ENCODE measurements at regions not wholly inside any gene's neighbourhood (a gene's known extent, or its start where the extent isn't known, plus 50 kb on each side); places are given as distances from the start of the nearest gene placed in this dataset.

GRCh38 chr4:11565213-11565612 lies 136.5 kb upstream of the HS3ST1 start:
- Histone ChIP-seq H3K4me1 (ENCODE audit: insufficient read depth, low read length) (no peaks in the 10 kb centered on the region), H3K9ac (ENCODE audit: low read depth, low read length) (no peak overlapping the region), H3K4me3 (ENCODE audit: low read length) (no peak overlapping the region), H3K27ac (ENCODE audit: low read depth, low read length) (no peak overlapping the region), H3K9me3 (ENCODE audit: insufficient read depth, low read depth, low read length) (no peaks in the 10 kb centered on the region), H3K27me3 (ENCODE audit: insufficient read depth, low read length) (no peaks in the 10 kb centered on the region), H3K36me3 (ENCODE audit: insufficient read depth, low read length) (no peaks in the 10 kb centered on the region)
- WGBS: 100% methylated on average over 1 of the region's 1 CpG

DNA sequence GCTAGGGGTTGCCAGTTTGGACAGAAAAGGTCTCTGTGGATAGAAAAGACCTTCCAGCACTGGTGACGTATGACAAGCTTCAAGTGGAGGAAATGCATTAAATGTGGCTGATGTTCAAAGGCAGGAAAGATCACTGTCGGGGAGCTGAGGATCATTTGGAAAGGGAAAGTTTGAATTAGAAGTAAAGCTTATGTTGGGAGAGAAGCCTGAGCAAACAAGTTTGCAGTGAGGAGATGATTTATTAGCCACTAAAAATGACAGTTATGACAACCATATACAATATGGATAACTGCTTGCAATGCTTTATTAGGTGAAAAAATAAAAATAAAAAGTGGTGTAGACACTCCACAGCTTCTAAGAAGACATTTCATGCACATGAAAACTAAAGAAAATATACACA lies 135.3 kb upstream of the HS3ST1 start:
- Histone ChIP-seq H3K9ac (ENCODE audit: low read depth, low read length) (no peak overlapping the region), H3K27me3 (ENCODE audit: insufficient read depth, low read length) (no peaks in the 10 kb centered on the region), H3K36me3 (ENCODE audit: insufficient read depth, low read length) (no peaks in the 10 kb centered on the region), H3K4me3 (ENCODE audit: low read length) (no peak overlapping the region), H3K27ac (ENCODE audit: low read depth, low read length) (no peak overlapping the region), H3K9me3 (ENCODE audit: insufficient read depth, low read depth, low read length) (no peaks in the 10 kb centered on the region), H3K4me1 (ENCODE audit: insufficient read depth, low read length) (no peaks in the 10 kb centered on the region)
- 90% methylated on average over 2 of the region's 2 CpGs for WGBS

DNA sequence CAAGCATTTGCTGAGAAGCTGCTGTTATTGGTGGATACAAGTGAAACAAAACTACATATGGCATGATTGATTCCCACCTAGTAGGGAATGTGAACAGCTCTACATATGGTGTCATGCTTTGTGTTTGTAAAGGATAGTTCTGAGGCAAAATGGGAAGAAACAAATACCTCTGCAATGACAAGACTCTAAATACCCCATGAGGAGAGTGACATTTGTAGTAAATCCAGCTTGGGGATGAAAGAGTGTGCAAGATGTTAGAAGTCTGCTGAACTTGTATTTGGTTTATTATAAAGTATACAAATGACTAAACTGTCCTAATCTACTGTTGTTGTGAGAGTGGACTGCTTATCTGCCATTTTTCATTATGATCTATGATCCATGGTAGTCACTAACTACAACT lies 120.8 kb upstream of the HS3ST1 start:
- Histone ChIP-seq H3K9me3 (ENCODE audit: insufficient read depth, low read depth, low read length) (no peaks in the 10 kb centered on the region), H3K9ac (ENCODE audit: low read depth, low read length) (no peak overlapping the region), H3K27me3 (ENCODE audit: insufficient read depth, low read length) (no peaks in the 10 kb centered on the region), H3K4me1 (ENCODE audit: insufficient read depth, low read length) (no peaks in the 10 kb centered on the region), H3K27ac (ENCODE audit: low read depth, low read length) (no peak overlapping the region), H3K4me3 (ENCODE audit: low read length) (no peak overlapping the region), H3K36me3 (ENCODE audit: insufficient read depth, low read length) (no peaks in the 10 kb centered on the region)

DNA sequence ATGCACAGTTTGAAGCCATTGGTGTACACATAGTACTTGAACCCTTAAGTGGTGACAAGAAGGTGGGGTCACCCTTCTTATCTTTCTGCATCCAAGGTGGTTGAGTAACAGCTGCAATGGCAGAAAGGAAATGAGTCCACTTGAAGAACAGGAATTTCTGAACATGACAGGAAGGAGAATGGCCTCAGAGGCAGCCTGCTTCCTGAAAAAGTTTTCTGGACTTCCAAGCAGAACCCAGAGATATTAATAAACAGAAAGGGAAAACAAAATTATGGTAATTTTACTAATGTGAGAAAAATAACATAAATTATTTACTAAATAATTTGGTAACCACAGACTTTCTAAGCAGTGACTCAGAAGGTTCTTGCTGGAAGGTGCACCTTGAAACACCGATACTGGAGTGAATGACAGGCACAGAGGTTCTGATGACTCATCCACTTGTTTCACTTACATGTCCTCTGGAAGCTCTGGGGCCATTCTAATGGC lies 119.9 kb upstream of the HS3ST1 start:
- no peak overlapping the region for H3K4me3 ChIP-seq (ENCODE audit: low read length)
- H3K36me3 ChIP-seq (ENCODE audit: insufficient read depth, low read length): no peaks in the 10 kb centered on the region
- 89% methylated on average over 1 of the region's 1 CpG for WGBS
- no peak overlapping the region for H3K27ac ChIP-seq (ENCODE audit: low read depth, low read length)
- H3K9ac ChIP-seq (ENCODE audit: low read depth, low read length): no peak overlapping the region
- no peaks in the 10 kb centered on the region for H3K27me3 ChIP-seq (ENCODE audit: insufficient read depth, low read length)
- H3K4me1 ChIP-seq (ENCODE audit: insufficient read depth, low read length): no peaks in the 10 kb centered on the region
- H3K9me3 ChIP-seq (ENCODE audit: insufficient read depth, low read depth, low read length): no peaks in the 10 kb centered on the region

GRCh38 chr4:11546391-11547175 lies 117.9 kb upstream of the HS3ST1 start:
- H3K4me1 ChIP-seq (ENCODE audit: insufficient read depth, low read length): no peaks in the 10 kb centered on the region
- no peaks in the 10 kb centered on the region for H3K36me3 ChIP-seq (ENCODE audit: insufficient read depth, low read length)
- H3K9me3 ChIP-seq (ENCODE audit: insufficient read depth, low read depth, low read length): no peaks in the 10 kb centered on the region
- no peaks in the 10 kb centered on the region for H3K27me3 ChIP-seq (ENCODE audit: insufficient read depth, low read length)
- WGBS: 100% methylated on average over 1 of the region's 1 CpG
- H3K4me3 ChIP-seq (ENCODE audit: low read length): no peak overlapping the region
- no peak overlapping the region for H3K9ac ChIP-seq (ENCODE audit: low read depth, low read length)
- no peak overlapping the region for H3K27ac ChIP-seq (ENCODE audit: low read depth, low read length)

DNA sequence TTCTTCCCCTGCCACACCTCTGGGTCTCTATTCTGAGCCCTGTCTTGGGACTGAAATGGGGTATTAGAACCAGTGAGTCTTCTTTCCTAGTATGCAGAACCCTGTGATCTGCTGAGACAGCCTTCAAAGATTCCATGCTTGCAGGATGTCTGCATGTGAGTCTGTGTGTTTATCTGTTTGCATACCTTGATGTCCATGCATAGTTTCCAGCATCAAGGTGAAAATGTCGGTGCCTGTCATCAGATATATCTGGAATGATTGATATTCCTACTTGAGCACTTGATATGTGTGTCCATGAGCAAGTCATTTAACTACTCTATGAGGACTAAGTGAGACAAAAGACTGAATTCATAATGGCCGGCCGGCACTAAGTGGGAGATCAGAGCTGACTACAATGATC lies 117.0 kb upstream of the HS3ST1 start:
- Histone ChIP-seq H3K27ac (ENCODE audit: low read depth, low read length) (no peak overlapping the region), H3K9me3 (ENCODE audit: insufficient read depth, low read depth, low read length) (no peaks in the 10 kb centered on the region), H3K4me3 (ENCODE audit: low read length) (no peak overlapping the region), H3K9ac (ENCODE audit: low read depth, low read length) (no peak overlapping the region), H3K4me1 (ENCODE audit: insufficient read depth, low read length) (no peaks in the 10 kb centered on the region), H3K27me3 (ENCODE audit: insufficient read depth, low read length) (no peaks in the 10 kb centered on the region), H3K36me3 (ENCODE audit: insufficient read depth, low read length) (no peaks in the 10 kb centered on the region)
- 89% methylated on average over 3 of the region's 3 CpGs for WGBS

DNA sequence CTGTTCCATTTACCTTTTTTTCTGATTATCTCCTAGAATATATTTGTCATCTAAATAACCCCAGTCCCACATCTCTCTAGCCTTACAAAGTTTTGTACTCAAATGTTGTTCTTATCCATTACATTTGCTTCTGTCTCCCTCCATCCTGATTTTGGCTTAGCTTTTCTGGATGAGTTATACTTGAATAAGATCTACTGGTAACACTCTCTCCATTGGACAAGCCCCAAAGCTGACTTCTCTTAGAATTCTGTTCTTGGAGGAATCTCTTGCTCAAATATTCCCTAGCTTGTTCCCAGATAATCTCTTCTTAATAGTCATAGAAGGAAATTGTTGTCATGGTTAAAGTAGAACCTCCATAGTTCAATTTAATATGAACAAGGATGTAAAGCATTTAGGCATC lies 115.5 kb upstream of the HS3ST1 start:
- Histone ChIP-seq H3K36me3 (ENCODE audit: insufficient read depth, low read length) (no peaks in the 10 kb centered on the region), H3K4me1 (ENCODE audit: insufficient read depth, low read length) (no peaks in the 10 kb centered on the region), H3K9me3 (ENCODE audit: insufficient read depth, low read depth, low read length) (no peaks in the 10 kb centered on the region), H3K27me3 (ENCODE audit: insufficient read depth, low read length) (no peaks in the 10 kb centered on the region), H3K4me3 (ENCODE audit: low read length) (no peak overlapping the region), H3K27ac (ENCODE audit: low read depth, low read length) (no peak overlapping the region), H3K9ac (ENCODE audit: low read depth, low read length) (no peak overlapping the region)

GRCh38 chr4:11543706-11544105 lies 115.0 kb upstream of the HS3ST1 start:
- no peaks in the 10 kb centered on the region for H3K4me1 ChIP-seq (ENCODE audit: insufficient read depth, low read length)
- no peaks in the 10 kb centered on the region for H3K36me3 ChIP-seq (ENCODE audit: insufficient read depth, low read length)
- H3K4me3 ChIP-seq (ENCODE audit: low read length): no peak overlapping the region
- H3K27me3 ChIP-seq (ENCODE audit: insufficient read depth, low read length): no peaks in the 10 kb centered on the region
- no peak overlapping the region for H3K27ac ChIP-seq (ENCODE audit: low read depth, low read length)
- H3K9ac ChIP-seq (ENCODE audit: low read depth, low read length): no peak overlapping the region
- no peaks in the 10 kb centered on the region for H3K9me3 ChIP-seq (ENCODE audit: insufficient read depth, low read depth, low read length)
- 84% methylated on average over 2 of the region's 2 CpGs for WGBS

DNA sequence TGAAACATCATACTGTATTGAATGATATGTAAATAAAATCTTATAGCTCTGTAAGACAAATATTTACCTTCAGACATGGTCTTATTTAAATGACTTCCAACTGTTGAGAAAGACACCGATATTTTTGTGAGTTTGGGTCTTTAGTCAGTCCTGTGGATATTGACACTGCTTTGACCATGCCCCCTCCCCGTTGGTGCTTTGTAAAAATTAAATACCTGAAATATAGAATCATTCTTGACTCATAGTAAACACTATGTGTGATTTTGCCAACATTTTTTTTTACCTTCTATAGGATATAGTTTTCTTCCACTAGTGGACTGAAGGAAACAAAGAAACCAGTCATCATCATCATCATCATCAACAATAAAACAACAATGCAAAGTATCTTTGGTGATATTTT lies 114.3 kb upstream of the HS3ST1 start:
- Histone ChIP-seq H3K27ac (ENCODE audit: low read depth, low read length) (no peak overlapping the region), H3K9ac (ENCODE audit: low read depth, low read length) (no peak overlapping the region), H3K36me3 (ENCODE audit: insufficient read depth, low read length) (no peaks in the 10 kb centered on the region), H3K9me3 (ENCODE audit: insufficient read depth, low read depth, low read length) (no peaks in the 10 kb centered on the region), H3K27me3 (ENCODE audit: insufficient read depth, low read length) (no peaks in the 10 kb centered on the region), H3K4me1 (ENCODE audit: insufficient read depth, low read length) (no peaks in the 10 kb centered on the region), H3K4me3 (ENCODE audit: low read length) (no peak overlapping the region)
- WGBS: 100% methylated on average over 1 of the region's 2 CpGs

- 76% methylated on average over 4 of the region's 4 CpGs for WGBS
- no peaks in the 10 kb centered on the region for H3K27me3 ChIP-seq (ENCODE audit: insufficient read depth, low read length)
- no peak overlapping the region for H3K4me3 ChIP-seq (ENCODE audit: low read length)
- peaks cover 8% of the 10 kb centered on the region; the same call in 1 of the 2 replicates for H3K4me1 ChIP-seq (ENCODE audit: insufficient read depth, low read length)
- no peak overlapping the region for H3K27ac ChIP-seq (ENCODE audit: low read depth, low read length)
- no peak overlapping the region for H3K9ac ChIP-seq (ENCODE audit: low read depth, low read length)
- H3K9me3 ChIP-seq (ENCODE audit: insufficient read depth, low read depth, low read length): no peaks in the 10 kb centered on the region
- no peaks in the 10 kb centered on the region for H3K36me3 ChIP-seq (ENCODE audit: insufficient read depth, low read length)
These were observed 109.2 kb upstream of the HS3ST1 start for GRCh38 chr4:11537846-11538245.

DNA sequence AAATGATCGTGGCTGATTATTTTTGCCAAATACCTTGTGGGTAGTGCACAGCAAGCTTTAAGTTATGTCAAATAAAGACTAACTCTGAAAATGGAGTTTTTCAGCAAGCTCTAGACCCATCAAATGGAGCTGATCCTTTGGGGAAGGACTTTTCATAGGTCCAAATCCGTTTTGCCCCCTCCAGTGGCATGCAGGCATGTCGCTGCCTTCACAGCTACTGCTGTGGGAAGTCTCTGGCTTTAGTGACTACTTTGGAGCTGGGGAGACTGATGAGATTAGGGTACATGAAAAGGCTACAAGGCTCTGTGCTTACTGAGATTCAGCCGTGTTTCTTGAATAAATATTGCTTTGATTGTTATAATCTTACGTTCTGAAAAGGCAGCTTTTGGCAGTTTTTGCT lies 106.6 kb upstream of the HS3ST1 start:
- Histone ChIP-seq H3K27me3 (ENCODE audit: insufficient read depth, low read length) (no peaks in the 10 kb centered on the region), H3K9ac (ENCODE audit: low read depth, low read length) (no peak overlapping the region), H3K27ac (ENCODE audit: low read depth, low read length) (no peak overlapping the region), H3K36me3 (ENCODE audit: insufficient read depth, low read length) (no peaks in the 10 kb centered on the region), H3K9me3 (ENCODE audit: insufficient read depth, low read depth, low read length) (peaks cover 5% of the 10 kb centered on the region; the same call in 1 of the 2 replicates), H3K4me1 (ENCODE audit: insufficient read depth, low read length) (peaks cover 8% of the 10 kb centered on the region; the same call in 1 of the 2 replicates), H3K4me3 (ENCODE audit: low read length) (no peak overlapping the region)
- WGBS: 78% methylated on average over 5 of the region's 5 CpGs
